GM12873 (cell line): ENCODE measurements at regions not wholly inside any gene's neighbourhood (a gene's known extent, or its start where the extent isn't known, plus 50 kb on each side); places are given as distances from the start of the nearest gene placed in this dataset.

Experiments used
- TF ChIP-seq, protein P1 (sequence below): IDR thresholded peaks from 2 replicates; pipeline ENCODE4 v1.5.1; 2012; ENCODE audit warnings: low read depth, mild to moderate bottlenecking, moderate library complexity, low read length, control low read depth; ENCODE audit not compliant: insufficient read depth; ENCODE audit errors: missing control alignments

DNA sequence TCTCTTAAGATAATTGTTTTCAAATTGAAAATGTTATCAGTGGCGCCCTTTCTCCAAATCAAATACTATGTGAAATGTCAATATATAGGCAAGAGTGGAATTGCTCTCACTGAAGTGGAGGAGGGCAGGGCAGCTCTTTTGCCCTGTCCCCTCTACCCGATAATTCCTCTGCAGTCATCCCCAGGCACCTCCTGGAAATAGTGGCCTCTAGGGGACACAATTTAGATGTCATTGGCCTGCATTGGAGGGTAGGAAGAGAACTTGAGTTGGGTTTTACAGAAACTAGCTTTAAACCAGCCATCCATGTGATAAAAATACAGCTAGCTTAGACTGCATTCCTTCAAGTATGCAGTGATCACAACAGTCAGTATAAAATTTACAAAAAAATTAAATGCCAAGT lies 288.9 kb downstream of the EDEM1 start:
- TF ChIP-seq, protein P1, sequence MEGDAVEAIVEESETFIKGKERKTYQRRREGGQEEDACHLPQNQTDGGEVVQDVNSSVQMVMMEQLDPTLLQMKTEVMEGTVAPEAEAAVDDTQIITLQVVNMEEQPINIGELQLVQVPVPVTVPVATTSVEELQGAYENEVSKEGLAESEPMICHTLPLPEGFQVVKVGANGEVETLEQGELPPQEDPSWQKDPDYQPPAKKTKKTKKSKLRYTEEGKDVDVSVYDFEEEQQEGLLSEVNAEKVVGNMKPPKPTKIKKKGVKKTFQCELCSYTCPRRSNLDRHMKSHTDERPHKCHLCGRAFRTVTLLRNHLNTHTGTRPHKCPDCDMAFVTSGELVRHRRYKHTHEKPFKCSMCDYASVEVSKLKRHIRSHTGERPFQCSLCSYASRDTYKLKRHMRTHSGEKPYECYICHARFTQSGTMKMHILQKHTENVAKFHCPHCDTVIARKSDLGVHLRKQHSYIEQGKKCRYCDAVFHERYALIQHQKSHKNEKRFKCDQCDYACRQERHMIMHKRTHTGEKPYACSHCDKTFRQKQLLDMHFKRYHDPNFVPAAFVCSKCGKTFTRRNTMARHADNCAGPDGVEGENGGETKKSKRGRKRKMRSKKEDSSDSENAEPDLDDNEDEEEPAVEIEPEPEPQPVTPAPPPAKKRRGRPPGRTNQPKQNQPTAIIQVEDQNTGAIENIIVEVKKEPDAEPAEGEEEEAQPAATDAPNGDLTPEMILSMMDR = no peak

DNA sequence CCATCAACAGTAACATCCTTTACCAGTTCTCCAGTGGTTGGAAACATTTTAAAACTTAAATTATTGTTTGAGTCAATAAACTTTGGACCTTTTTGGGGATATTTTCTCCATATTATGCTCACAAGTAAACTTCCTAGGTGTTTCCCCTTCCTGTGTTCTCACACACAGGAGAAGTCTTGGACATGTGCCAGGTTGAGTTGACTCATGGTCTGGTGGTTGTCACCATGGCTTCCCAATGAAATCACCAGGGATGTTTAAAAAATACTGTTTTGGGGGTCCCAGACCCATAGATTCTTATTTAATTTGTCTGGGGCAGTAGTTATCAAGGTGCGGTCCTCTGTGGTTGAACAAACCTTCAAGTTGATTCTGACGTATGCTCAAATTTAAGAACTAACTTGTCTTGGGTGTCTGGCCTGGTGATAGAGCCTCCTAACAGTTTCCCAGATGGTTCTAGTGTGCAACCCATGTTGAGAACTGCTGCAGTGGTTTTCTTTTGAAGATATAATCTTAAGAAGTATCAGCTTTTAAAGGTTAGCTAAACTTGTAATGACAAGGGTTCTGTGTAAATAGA lies 291.8 kb downstream of the EDEM1 start:
- TF ChIP-seq, protein P1 = no peak

DNA sequence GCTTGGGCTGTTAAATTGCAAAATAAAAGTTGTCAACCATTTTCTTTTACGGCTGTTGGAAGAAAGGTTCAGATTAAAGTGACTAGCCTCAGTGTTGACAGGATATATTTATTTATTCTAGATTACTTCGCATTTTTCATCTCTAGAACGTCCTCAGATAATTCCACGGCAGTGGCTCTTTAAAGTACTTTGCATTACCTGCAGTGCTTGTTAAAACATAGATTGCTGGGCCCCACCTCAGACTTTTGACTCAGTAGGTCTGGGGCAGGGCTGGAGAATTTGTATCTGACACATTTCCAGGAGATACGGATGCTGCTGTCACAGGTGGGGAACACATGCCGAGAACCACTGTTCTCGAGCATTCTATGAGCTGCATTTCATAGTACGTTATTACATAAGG lies 292.7 kb downstream of the EDEM1 start:
- TF ChIP-seq, protein P1 = no peak

DNA sequence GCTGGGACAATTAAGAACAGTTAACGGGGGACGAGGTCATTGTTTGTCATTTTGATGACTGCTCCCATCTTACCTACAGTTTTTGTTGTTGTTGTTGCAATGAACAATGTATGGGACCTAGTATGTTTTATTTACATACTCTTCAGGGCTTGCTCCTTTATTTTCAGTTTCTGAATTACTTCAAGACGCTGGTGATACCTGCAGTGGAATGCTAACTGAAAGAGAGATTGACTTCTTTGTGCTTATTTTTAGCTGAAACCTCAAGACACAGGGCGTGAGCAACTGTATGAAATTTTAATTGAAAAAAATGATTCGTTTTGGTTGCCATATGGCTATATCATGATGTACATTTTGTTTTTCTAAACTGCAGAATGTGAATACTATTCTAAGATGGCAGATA lies 297.9 kb downstream of the EDEM1 start:
- TF ChIP-seq, protein P1 = no peak

DNA sequence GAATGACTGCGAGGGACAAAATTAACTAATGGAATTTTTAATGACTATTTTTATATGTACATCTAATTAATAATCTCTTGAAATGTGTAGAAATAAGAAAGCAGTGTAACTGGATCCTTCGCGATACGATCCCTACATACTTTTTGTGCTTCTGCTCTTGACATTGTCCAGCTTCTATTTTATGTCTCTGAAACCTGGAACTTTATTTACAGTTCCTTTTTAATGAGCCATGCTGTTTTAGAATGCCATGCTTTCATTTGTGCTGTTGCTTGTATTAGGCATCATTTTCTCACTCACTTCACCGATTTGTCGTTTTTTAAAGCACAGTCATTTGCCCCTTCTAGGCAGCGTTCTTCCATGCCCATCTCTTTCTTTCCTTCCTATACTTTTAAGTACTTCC lies 301.3 kb downstream of the EDEM1 start:
- TF ChIP-seq, protein P1 = no peak

DNA sequence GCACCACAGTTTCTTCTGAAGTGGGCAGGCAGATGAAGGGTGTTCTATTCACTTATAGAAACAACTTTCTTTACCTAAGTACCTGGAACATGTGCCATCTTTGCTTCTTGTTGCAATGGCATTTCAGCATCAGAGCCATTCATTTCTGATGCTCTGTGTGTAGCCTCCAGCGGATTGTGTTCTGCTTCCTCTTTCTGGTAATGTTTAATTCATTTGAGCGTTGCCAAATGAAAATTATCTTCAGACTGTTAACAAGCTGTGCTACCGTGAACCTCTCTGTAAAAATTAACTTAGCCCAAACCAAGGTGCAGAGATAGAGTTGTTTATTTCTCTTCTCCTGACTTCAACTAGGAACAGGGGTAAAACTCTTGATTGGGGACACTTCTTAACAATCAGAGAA lies 302.0 kb downstream of the EDEM1 start:
- TF ChIP-seq, protein P1 = no peak

DNA sequence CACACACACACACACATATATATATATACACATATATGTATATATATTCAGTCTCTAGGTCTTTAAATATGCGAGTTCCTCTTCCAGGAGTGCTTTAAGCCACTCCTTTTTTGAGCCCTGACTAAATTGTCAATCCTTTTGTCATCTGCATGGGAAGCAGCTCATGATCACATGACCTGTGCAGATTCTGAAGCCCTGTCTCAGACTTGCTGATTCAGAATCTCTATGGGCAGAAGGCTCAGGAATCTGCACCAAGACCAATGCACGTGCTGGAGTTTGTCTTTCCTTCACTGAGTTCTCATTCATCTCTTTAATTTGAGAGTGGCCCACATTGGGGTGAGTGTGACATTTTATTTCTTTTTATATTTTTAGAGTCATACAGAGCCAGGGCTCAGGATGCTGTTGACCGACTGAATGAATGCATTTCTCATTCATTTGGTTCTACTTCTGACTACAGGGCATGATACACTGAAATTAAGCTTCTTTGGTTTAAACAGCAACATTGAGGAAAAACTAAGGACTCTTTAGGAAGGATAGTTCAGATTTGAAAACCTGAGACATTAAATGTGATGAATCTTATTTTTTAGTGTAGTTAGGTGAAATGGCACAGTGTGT lies 307.5 kb downstream of the EDEM1 start:
- TF ChIP-seq, protein P1 = no peak
